ENCODE measurements at regions not wholly inside any gene's neighbourhood (a gene's known extent, or its start where the extent isn't known, plus 50 kb on each side); places are given as distances from the start of the nearest gene placed in this dataset.
A peak's percentile ranks its signal among the peaks of the same experiment; 100 is the strongest.
"Not testable (repeated sequence)": the region's sequence is repeated elsewhere in the genome, so short reads cannot be mapped to it uniquely, and the experiment has no call there.

DNA sequence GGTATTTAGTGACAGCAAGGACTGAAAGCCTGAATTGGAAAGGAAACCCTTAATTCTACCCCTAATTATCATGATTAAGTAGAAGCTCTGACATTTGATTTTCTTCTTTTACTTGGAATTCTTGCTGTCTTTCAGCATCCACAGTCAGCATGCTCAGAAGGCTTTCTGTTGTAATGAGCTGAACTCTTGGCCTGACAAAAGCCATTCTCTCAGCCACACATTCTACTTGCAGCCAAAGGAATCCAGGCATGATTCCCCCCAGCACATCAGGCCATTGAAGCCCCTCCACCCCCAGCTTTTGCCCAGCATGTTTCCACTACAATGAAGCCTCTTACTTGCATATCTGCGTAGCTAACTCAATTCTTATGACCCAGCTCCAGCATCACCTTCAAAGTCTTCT lies 94.3 kb upstream of the FRMD4A start:
- DNase-seq (ENCODE audit: low spot score) = no peak

DNA sequence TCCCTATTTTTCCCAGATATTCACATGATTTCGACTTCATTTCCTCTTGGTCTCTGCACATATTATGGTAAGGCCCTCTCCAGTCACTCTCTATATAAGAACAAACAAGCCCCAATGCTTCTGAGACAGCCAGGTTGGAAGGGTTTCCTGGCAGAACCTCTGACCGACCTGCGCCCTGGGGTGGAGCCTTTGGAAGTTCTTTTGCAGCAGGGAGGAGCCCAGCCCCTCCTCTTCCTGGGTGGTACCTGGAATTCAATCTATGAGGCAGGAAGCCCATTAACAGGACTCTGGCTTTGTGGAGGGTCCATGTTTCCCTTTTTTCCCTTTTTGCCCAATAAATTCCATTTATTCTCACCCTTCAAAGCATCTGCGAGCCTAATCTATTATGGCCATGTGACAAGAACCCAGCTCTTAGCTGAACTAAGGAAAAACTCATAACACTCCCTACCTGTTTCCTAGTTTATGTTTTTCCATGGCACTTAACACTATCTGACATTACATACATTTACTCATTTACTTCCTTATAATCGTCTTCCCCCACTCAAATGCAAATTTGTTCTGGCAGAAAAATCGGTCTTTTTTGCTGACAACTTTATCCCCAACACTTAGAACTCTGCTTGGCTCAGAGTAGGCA lies 92.5 kb upstream of the FRMD4A start:
- DNase-seq (ENCODE audit: low spot score) = no peak

DNA sequence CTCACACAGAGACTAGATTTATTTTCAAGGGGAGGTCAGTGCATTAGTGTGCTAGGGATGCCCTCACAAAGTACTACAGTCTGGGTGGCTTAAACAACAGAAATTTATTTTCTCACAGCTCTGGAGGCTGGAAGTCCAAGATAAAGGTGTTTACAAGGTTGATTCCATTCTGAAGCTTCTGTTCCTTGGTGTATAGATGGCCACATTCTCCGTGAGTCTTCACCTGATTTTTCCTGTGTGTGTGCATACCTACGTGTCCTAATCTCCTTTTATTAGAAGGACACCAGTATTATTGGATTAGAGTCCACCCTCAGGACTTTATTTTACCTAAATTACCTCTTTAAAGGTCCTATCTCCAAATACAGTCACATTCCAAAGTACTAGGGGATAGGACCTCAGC lies 91.7 kb upstream of the FRMD4A start:
- DNase-seq (ENCODE audit: low spot score) = no peak

DNA sequence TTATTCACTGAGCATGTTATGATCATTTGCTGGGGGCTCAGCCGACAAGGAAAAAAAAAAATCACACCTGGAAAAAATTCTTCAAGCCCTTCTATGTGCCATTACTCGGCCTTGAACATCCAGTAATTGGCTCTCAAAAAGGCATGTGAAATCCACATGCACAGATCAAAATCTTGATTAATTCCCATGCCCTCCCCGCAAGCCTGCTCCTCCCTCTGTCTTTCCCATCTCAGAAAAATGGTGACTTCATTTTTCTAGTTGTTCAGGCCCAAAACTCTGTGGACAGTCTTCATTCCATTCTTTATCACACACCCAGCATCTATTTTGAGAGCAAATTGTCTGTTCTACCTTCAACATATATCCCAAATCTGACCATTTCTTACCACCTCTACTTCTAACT lies 91.2 kb upstream of the FRMD4A start:
- DNase-seq (ENCODE audit: low spot score) = no peak

DNA sequence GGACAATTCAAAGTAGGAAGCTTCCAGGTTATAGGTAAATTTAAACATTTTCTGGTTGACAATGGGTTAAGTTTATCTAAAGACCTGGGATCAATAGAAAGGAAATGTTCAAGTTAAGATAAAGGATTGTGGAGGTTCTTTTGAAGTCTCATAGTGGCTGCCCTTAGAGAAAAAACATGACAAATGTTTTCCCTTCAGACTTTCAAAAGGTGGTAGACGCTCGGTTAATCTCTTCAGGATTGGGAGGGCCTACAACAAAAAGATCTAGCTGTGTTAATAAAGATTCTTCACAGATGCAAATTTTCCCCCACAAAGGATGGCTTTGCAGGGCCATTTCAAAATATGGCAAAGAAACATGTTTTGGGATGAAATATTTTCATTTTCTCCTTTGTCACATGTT lies 86.6 kb upstream of the FRMD4A start:
- DNase-seq (ENCODE audit: low spot score) = not testable (repeated sequence)

DNA sequence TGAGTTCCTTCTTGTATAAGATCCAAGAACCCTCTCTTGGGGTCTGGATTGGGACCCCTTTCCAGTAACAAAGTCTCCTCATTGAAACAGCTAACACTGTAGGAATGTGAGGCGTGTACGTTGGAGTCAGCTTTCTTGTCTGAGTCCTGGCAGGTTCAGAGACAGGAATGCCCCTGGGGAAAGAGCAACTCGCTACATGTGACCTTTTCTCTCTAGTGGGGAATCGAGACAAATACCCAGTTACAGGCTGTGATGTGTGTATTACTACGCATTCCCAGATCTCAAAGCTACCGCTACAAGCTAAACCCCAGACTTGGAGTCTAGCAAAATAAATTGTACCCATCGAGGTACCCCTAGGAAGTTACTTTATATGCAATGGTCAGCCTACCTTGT lies 85.6 kb upstream of the FRMD4A start:
- DNase-seq (ENCODE audit: low spot score) = no peak

DNA sequence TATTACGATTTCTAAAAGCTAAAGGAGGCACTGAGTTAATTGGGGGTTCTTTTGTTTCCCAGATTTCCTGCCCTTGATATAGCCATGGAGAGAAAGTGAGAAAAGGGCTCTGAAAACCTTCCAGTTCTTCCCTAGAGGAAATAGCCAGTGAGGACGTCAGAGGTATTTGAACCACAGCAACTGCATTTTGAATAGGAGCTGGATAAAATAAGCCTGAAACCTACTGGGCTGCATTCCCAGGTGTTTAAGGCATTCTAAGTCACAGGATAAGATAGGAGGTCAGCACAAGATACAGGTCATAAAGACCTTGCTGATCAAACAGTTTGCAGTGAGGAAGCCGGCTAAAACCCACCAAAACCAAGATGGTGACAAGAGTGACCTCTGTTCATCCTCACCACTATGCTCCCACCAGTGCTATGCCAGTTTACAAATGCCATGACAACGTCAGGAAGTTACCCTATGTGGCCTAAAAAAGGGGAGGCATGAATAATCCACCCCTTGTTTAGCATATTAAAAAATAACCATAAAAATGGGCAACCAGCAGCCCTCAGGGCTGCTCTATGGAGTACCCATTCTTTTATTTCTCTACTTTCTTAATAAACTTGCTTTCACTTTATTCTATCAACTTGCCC lies 85.1 kb upstream of the FRMD4A start:
- no peak for DNase-seq (ENCODE audit: low spot score)

DNA sequence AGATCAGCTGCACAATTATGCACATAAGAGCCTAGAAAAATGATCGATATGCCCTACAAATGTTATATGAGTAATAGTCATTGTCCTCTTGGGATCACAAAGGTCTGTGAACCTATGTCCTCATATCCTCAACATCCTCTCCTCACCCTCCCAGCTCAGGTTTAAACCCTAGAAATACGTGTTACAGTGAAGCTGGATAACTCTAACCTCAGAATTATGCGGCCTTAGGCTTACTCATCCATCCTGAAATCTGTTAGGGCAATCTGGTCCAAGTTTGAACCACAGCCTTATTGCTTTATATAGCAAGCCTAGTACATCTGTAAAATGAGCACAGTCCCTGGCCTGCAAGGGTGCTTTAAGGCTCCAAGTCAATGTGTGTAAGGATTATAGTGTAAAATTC lies 84.2 kb upstream of the FRMD4A start:
- DNase-seq (ENCODE audit: low spot score) = no peak

DNA sequence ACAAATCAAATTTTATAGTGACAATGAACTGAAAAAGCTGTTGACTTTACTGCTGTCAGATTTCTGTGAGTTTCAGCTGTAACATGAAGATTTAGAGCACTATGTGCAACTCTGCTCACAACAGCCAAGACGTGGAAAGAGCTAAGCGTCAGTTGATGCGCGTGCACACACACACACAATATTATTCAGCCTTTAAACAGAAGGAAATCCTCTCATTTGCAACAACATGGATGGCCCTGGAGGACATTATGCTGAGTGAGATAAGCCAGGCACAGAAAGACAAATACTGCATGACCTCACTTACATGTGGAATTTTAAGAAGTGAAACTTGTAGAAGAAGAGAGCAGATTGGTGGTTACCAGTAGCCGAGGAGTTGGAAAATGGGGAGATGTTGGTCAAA lies 82.8 kb upstream of the FRMD4A start:
- no peak for DNase-seq (ENCODE audit: low spot score)

DNA sequence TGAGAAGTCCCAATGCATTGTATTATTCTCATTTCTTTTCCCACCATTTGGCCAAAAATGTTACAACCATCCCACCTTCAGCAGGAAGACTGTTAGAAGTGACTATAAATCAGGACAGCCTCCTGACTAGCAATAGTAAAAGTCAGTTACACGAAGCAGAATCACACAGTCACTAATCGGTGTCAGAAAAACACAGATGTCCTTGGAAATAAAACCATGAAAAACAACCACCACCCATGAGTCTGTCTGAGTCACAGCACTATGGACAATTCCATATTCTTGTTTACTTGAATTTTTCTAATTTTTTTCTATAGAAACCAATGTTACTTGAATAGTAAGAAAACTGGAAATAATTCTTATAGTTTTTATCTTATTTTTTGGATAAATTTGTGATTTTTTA lies 81.9 kb upstream of the FRMD4A start:
- DNase-seq (ENCODE audit: low spot score) = no peak

DNA sequence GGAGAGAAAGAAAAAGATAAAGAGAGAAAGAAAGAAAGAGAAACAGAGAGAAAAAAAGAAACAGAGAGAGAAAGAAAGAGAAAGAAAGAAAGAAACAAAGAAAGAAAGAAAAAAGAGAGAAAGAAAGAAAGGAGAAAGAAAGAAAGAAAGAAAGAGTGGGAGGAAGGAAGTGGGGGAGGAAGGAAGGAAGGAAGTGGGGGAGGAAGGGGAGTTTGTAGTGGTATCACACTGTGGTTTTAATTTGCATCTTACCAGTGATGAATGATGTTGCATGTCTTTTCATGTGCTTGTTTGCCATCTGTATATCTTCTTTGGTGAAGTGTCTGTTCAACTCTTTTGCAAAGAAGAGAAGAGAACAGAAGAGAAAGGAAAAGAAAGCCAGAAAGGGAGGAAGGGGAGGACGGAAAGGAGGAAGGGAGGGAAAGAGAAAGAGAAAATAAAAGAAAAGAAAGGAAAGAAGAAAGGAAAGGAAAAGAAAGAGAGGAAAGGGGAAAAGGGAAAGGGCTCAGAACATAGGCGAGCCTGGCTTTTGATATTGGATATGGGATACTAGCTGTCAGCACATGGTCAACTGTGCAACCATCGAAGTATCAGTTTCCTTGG lies 79.2 kb upstream of the FRMD4A start:
- DNase-seq (ENCODE audit: low spot score) = no peak

DNA sequence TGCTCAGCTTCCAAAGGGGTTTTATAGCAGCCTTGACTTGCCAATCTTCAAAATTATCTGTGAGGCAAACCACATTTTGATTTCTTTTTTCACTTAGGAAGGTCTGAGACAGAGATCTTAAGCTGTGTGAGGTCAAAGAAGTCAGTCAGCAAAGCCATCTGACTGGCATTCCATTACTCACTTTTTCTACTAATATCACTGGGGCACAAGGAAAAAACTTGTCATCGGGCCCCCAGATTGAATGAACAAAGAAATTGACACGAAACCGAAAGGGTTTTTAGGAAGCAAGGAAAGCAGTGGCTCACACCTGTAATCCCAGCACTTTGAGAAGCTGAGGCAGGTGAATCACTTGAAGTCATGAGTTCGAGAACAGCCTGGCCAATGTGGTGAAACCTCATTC lies 78.5 kb upstream of the FRMD4A start:
- DNase-seq (ENCODE audit: low spot score) = no peak

DNA sequence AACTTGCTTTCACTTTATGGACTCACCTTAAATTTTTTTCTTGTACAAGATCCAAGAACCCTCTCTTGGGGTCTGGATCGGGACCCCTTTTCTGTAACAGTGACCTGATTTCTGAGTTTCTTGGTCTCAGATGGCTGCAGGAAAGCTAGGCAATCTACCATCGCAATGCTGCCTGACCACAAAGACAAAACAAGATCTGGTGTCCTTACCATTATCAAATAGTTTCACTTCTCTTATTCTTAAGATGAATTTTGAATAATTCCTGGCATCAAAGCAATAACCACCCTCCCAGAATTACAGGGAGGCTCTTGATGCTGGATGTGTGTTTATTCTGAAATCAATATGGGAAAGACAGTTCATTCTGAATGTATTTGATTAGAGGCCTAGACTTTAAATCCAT lies 77.4 kb upstream of the FRMD4A start:
- DNase-seq (ENCODE audit: low spot score) = no peak

DNA sequence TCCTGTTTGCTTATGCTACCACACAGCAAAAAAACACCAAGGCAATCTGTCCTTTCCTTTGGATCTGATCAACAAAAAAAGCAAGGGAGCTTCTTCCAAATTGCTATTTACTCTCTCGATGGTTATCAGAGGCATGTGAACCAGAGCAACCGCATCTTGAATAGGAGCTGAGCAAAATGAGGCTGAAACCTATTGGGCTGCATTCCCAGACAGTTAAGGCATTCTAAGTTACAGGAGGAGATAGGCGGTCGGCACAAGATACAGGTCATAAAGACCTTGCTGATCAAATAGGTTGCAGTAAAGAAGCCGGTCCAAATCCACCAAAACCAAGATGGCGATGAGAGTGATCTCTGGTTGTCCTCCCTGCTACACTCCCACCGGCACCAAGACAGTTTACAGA lies 76.8 kb upstream of the FRMD4A start:
- no peak for DNase-seq (ENCODE audit: low spot score)

DNA sequence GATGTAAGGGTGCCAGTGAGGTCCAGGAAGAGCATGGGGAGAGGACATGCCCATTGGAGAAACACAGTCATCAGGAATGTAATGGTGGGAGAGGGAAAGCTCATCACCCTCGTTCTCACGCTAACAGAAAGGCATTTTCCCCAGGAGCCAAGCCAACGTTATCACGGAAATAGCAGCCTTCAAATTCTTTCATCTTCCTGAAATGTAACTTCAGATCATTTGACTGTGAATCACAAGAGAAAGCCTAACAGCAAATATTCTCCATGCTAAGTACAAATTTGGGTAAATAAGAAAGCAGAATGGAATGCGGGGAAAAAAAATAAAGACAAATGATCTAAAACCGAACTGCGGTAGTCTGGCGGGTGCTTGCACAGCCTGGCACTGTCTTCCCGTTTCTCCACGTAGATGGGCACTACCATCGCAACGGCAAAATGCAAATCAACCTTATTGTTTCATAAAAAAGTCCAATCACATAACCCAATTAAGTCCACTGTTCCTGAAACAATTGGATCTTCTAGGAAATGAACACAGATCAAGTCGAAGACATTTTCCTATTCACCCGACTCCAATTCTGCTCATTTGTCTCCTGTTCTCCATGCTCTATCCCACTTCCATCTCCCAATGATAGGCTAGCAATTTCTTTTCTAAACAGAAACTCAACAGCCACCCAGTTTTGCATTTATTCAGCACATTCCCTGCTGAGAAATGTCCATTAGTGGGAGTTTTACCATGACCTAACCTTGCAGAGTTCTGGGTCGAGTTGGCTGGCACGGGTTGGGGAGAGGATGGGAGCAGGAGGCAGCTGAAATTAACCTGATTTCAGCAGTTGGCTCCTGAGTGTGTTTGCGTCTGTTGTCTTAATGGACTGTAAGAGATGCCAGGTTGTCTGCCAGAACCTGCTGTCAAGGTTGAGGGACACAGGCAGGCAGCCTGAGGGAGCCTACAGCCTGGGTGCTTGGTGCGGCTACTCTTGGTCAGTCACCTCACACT lies 74.6 kb upstream of the FRMD4A start:
- DNase-seq (ENCODE audit: low spot score) = peak; percentile 15

DNA sequence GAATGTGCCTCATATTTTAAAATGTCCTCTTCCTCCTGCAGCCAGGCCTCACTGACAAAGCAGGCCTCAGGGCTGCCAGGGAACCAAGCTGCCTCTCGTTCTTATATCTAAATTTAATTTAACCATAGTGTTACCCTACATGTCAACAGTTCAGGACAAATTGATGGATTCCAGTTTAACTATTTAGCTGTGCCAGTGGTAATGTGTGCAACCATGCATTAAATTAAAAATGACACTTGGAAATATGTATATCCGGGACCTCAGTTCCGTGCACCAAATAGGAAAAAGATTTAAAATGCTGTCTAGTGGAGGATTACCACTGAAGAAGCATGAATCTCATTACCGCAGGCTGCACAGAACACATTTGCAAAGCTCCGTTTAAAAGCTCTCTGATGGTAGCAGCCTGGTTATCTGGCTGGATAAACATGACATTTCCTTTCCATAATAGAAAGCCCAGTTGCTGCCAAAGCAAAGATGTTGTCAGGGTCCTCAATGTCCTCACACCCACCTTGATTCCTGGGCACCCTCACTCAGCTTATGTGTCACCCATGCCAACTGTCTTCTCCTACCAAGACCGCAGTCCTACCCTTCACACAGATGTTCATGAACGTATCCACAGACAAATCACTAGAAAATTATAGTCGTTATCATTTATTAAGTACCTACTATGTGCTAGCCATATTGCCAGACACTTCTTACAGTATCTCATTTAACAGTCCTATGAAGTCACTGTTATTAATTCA lies 73.3 kb upstream of the FRMD4A start:
- DNase-seq (ENCODE audit: low spot score) = no peak

DNA sequence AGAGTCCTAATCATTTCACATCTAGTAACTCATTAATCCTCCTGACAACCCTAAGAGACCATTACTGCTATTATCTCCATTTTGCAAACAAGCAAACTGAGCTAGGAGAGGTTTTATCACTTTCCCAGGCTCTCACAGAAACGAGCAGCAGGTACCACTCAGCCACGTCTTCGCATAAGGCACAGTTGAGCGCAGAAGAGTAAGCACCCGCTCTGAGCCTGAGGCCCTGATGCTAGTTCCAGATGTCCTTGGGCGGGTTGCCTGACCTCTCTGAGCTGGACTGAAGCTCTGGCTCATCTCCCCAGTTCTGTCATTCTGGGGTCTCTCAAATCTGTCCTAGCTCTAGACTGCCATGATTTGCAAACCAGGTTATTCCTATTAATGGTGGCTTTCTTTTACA lies 72.6 kb upstream of the FRMD4A start:
- DNase-seq (ENCODE audit: low spot score) = no peak

DNA sequence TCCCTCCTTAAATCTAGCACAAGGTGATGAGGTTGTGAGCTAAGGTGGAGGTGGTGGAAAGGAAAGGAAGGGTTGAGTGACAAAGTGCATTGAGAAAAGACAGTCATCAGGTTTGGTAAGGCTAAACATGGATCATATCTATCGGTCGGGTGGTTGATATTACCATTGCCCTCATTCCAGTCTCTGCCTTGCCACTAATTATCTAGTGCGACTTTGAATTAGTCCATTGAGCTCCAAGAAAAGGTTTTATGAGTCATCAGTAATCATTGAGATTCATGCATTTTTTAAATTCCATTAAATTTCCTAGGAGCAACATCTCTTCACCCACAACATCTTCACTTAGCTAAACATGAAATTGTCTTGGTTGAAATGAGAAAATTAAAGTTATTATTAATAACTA lies 68.9 kb upstream of the FRMD4A start:
- DNase-seq (ENCODE audit: low spot score) = no peak

DNA sequence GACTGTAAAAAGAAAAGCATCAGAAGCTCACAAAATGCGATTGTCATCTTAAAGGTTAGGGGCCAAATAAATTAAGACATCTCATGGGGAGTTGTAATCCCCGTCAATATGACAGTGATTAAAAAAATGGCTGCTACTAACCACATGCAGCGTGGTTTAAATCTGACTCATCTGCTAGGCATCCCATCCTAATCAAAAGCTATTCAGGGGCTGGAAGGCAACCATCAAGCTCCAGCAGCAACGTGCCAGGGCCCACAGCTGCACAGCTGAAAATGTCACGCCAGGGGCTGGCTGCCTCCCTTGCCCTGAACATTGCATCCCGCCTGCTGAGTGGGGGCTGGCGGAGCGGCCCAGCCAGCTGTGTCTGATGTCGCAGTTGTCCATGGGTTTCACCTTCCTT lies 66.3 kb upstream of the FRMD4A start:
- peak; percentile 54 for DNase-seq (ENCODE audit: low spot score)

DNA sequence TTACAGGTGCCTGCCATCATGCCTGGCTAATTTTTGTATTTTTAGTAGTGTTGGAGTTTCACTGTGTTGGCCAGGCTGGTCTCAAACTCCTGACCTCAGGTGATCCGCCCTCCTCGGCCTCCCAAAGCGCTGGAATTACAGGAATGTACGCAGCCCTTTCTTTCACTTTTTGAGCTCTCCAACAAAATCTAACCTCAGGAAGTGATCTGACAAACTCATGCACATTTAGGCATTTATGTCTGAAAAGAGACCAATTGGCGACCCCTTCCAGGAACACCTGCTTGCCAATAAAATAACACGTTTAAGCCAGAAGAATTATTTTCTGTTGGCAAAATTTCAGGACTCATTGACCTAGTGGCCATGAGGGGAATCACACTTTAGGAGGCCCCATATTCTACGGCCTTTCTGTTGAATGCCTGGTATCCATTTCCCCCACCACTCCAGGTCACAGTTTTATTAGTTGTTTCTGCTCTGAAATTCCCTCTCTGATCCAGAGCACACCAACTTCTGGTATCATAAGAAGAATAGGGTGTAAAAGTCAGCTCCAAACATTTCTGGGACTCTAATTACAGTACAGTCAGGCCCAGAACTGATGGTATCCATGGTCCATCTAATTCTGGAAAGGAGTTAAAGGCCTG lies 65.8 kb upstream of the FRMD4A start:
- DNase-seq (ENCODE audit: low spot score) = peak; percentile 15

DNA sequence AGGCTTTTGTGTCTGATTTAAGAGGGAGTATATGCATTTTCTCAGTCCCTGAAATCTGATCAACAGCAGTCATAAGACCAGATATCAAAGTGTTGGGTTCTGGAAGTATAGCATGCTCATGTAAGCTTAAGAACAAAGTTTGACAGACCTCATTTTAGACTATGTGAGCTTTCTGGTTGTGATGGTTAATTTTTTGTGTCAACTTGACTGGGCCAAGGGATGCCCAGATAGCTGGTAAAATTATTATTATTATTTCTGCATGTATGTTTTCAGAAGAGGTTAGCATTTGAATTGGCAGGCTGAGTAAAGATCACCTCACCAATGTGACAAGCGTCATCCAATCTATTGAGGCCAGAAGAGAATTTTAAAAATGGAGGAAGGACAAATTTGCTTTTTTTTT lies 63.5 kb upstream of the FRMD4A start:
- no peak for DNase-seq (ENCODE audit: low spot score)

DNA sequence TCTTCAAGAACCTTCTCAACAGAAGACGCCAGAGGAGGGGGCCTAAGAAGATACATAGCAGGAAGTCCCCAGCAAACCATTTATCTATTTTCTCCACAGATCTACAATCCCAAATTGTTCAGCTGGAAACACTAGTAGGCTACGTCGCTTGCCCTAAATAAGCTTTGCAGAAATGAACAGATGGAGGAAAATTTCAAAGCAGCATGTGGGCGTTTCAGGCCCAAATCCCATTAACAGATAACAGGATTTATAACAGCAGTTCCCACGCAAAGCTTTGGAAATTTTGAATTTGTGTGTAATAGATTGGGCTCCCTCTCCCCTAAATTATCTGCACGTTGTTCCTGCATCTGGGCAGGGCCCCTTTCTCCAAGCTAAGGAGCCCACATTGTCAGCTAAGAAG lies 60.6 kb upstream of the FRMD4A start:
- DNase-seq (ENCODE audit: low spot score) = no peak
